Hepatocyte (in vitro differentiated cells): ENCODE measurements at regions not wholly inside any gene's neighbourhood (a gene's known extent, or its start where the extent isn't known, plus 50 kb on each side); places are given as distances from the start of the nearest gene placed in this dataset.
A peak's percentile ranks its signal among the peaks of the same experiment; 100 is the strongest.

Source experiments
- DNase-seq: peaks from one replicate; pipeline ENCODE4 v3.0.0-alpha.2; 2016; ENCODE audit warnings: low spot score
- H2AFZ ChIP-seq: fragments of 200-600 bp; sonication (generic); 2 replicates; pipeline ENCODE4 v1.6.0; 2016; ENCODE audit warnings: antibody characterized with exemption, mild to moderate bottlenecking
- H3K27ac ChIP-seq: fragments of 200-600 bp; sonication (generic); 2 replicates; pipeline ENCODE4 v1.5.1; 2016; ENCODE audit warnings: mild to moderate bottlenecking
- H3K27me3 ChIP-seq: fragments of 200-600 bp; sonication (generic); 2 replicates; pipeline ENCODE4 v1.6.1; 2016
- H3K36me3 ChIP-seq: fragments of 200-600 bp; sonication (generic); replicated peaks from 2 replicates; pipeline ENCODE4 v1.5.1; 2016; ENCODE audit warnings: low read depth; ENCODE audit not compliant: insufficient read depth
- H3K4me1 ChIP-seq: fragments of 200-600 bp; sonication (generic); 2 replicates; pipeline ENCODE4 v1.5.1; 2016; ENCODE audit warnings: mild to moderate bottlenecking, moderate library complexity; ENCODE audit not compliant: insufficient read depth
- H3K4me2 ChIP-seq: fragments of 200-600 bp; sonication (generic); 2 replicates; pipeline ENCODE4 v1.6.0; 2016
- H3K4me3 ChIP-seq: fragments of 200-600 bp; sonication (generic); 2 replicates; pipeline ENCODE4 v1.5.1; 2016; ENCODE audit warnings: mild to moderate bottlenecking
- H3K79me2 ChIP-seq: fragments of 200-600 bp; sonication (generic); 2 replicates; pipeline ENCODE4 v1.6.0; 2017; ENCODE audit warnings: mild to moderate bottlenecking
- H3K9me2 ChIP-seq: fragments of 200-600 bp; sonication (generic); replicated peaks from 2 replicates; pipeline ENCODE4 v1.6.0; 2017; ENCODE audit warnings: mild to moderate bottlenecking; ENCODE audit not compliant: insufficient read depth
- H3K9me3 ChIP-seq: fragments of 200-600 bp; sonication (generic); 2 replicates; pipeline ENCODE4 v1.5.1; 2016; ENCODE audit warnings: low read depth, mild to moderate bottlenecking
- H4K20me1 ChIP-seq: fragments of 200-600 bp; sonication (generic); 2 replicates; pipeline ENCODE4 v1.6.0; 2016; ENCODE audit warnings: mild to moderate bottlenecking; ENCODE audit not compliant: insufficient read depth, poor library complexity, severe bottlenecking
- EZH2 ChIP-seq: fragments of 200-600 bp; sonication (generic); IDR thresholded peaks from 2 replicates; pipeline ENCODE4 v1.6.1; 2016; ENCODE audit warnings: antibody characterized with exemption, mild to moderate bottlenecking, borderline replicate concordance
- EZH2phosphoT487 ChIP-seq: fragments of 200-600 bp; sonication (generic); IDR thresholded peaks from one replicate; pipeline ENCODE4 v1.6.1; 2018; ENCODE audit warnings: antibody characterized with exemption, mild to moderate bottlenecking, low read depth, moderate library complexity; ENCODE audit not compliant: unreplicated experiment, severe bottlenecking
- WGBS: methylation state at CpG from one replicate; pipeline ENCODE4 v1.1.6; 2016; ENCODE audit warnings: low lambda C conversion rate; ENCODE audit errors: missing lambda C conversion rate; 5-methylcytosine and 5-hydroxymethylcytosine counted together
- TF ChIP-seq, protein P1 (sequence below): fragments of 200-600 bp; sonication (generic); IDR thresholded peaks from 2 replicates; pipeline ENCODE4 v1.5.1; 2016; ENCODE audit warnings: antibody characterized with exemption, mild to moderate bottlenecking; ENCODE audit not compliant: poor library complexity

- peaks cover 5% of the 10 kb centered on the region for H3K4me1 ChIP-seq
- no peak overlapping the region for H3K4me3 ChIP-seq
- DNase-seq = no peak
- no peaks in the 10 kb centered on the region for H3K79me2 ChIP-seq
- H3K36me3 ChIP-seq = no peaks in the 10 kb centered on the region
- 93% methylated on average over 1 of the region's 1 CpG for WGBS
- no peak overlapping the region for H3K27ac ChIP-seq
- no peak overlapping the region for H2AFZ ChIP-seq
- TF ChIP-seq EZH2 (no peak), EZH2phosphoT487 (no peak)
- TF ChIP-seq, protein P1, sequence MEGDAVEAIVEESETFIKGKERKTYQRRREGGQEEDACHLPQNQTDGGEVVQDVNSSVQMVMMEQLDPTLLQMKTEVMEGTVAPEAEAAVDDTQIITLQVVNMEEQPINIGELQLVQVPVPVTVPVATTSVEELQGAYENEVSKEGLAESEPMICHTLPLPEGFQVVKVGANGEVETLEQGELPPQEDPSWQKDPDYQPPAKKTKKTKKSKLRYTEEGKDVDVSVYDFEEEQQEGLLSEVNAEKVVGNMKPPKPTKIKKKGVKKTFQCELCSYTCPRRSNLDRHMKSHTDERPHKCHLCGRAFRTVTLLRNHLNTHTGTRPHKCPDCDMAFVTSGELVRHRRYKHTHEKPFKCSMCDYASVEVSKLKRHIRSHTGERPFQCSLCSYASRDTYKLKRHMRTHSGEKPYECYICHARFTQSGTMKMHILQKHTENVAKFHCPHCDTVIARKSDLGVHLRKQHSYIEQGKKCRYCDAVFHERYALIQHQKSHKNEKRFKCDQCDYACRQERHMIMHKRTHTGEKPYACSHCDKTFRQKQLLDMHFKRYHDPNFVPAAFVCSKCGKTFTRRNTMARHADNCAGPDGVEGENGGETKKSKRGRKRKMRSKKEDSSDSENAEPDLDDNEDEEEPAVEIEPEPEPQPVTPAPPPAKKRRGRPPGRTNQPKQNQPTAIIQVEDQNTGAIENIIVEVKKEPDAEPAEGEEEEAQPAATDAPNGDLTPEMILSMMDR = no peak
- H3K9me2 ChIP-seq = no peaks in the 10 kb centered on the region
- H3K9me3 ChIP-seq = no peaks in the 10 kb centered on the region
- no peaks in the 10 kb centered on the region for H4K20me1 ChIP-seq
- H3K4me2 ChIP-seq = no peak overlapping the region
- no peaks in the 10 kb centered on the region for H3K27me3 ChIP-seq
Measured at GRCh38 chr7:91568138-91568537, 303.9 kb downstream of the FZD1 start.

GRCh38 chr7:91569728-91570457, 305.7 kb downstream of the FZD1 start:
- H3K27ac ChIP-seq = peak overlapping the region; percentile 11
- DNase-seq = no peak

DNA sequence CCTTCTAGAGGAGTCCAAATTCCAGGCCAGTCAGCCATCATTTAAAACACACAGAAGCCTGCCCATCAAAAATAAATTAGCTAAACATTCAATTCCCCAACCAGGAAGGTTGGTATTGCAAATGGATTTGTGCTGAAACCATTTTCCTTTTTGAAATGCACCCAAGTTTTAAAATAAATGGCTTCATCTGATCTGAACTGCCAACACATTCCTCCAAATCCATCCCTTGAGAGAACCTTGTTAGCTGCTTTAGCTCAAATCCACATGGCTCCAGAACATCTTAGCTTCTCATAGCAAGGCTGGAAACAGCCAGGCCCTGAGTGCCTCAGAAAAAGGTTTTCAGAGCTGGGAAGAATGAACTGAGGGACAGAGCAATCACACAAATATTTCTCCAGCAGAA, 306.3 kb downstream of the FZD1 start:
- Histone ChIP-seq H3K27ac (peak overlapping the region; percentile 11), H3K9me2 (no peaks in the 10 kb centered on the region), H3K36me3 (no peaks in the 10 kb centered on the region), H3K9me3 (no peaks in the 10 kb centered on the region), H3K4me2 (no peak overlapping the region), H2AFZ (no peak overlapping the region), H3K4me3 (no peak overlapping the region), H4K20me1 (no peaks in the 10 kb centered on the region), H3K27me3 (no peaks in the 10 kb centered on the region), H3K79me2 (no peaks in the 10 kb centered on the region), H3K4me1 (peaks cover under 1% of the 10 kb centered on the region)
- TF ChIP-seq, protein P1 = no peak
- TF ChIP-seq EZH2 (no peak), EZH2phosphoT487 (no peak)
- DNase-seq = no peak

More at GRCh38 chr7:91569728-91570457, 305.7 kb downstream of the FZD1 start:
- Histone ChIP-seq H4K20me1 (no peaks in the 10 kb centered on the region), H2AFZ (no peak overlapping the region), H3K36me3 (no peaks in the 10 kb centered on the region), H3K9me3 (no peaks in the 10 kb centered on the region), H3K79me2 (no peaks in the 10 kb centered on the region), H3K4me1 (peaks cover 5% of the 10 kb centered on the region), H3K27me3 (no peaks in the 10 kb centered on the region), H3K9me2 (no peaks in the 10 kb centered on the region), H3K4me2 (no peak overlapping the region), H3K4me3 (no peak overlapping the region)
- TF ChIP-seq EZH2 (no peak), EZH2phosphoT487 (no peak)
- TF ChIP-seq, protein P1 = no peak
- WGBS = 92% methylated on average over 1 of the region's 1 CpG
